ENCODE measurements at regions not wholly inside any gene's neighbourhood (a gene's known extent, or its start where the extent isn't known, plus 50 kb on each side); places are given as distances from the start of the nearest gene placed in this dataset.
A peak's percentile ranks its signal among the peaks of the same experiment; 100 is the strongest.

- TF ChIP-seq, protein P1, sequence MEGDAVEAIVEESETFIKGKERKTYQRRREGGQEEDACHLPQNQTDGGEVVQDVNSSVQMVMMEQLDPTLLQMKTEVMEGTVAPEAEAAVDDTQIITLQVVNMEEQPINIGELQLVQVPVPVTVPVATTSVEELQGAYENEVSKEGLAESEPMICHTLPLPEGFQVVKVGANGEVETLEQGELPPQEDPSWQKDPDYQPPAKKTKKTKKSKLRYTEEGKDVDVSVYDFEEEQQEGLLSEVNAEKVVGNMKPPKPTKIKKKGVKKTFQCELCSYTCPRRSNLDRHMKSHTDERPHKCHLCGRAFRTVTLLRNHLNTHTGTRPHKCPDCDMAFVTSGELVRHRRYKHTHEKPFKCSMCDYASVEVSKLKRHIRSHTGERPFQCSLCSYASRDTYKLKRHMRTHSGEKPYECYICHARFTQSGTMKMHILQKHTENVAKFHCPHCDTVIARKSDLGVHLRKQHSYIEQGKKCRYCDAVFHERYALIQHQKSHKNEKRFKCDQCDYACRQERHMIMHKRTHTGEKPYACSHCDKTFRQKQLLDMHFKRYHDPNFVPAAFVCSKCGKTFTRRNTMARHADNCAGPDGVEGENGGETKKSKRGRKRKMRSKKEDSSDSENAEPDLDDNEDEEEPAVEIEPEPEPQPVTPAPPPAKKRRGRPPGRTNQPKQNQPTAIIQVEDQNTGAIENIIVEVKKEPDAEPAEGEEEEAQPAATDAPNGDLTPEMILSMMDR (IDR thresholded peaks at IDR 0.05) = no peak
- Histone ChIP-seq H3K4me3 (peak overlapping the region; percentile 11), H3K27ac (peak overlapping the region; percentile 81 to 84)
- DNase-seq (ENCODE audit: low spot score) = no peak
Observed at GRCh38 chr13:44157606-44158005, 216.0 kb upstream of the SERP2 start.

DNA sequence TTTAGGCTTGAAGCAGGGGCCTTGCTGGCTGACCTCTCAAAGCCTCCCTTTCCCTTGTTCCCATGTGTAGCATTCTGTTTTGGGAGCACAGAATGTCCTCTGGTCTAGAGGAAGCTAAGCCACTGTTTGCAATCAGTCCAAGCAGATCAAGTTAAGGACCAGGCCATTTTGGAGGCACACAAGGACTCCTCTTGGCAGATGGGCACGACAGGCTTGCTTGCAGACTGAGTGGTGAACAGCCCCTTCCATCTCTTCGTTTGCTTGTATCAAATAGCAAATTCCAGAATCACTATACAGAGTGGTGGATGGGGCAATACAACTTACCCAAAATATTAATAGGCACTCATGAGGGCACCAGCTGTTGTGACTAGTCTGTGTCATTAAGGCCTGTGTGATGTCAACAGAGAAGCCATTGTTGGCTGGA, 215.5 kb upstream of the SERP2 start:
- Histone ChIP-seq H3K4me3 (peak overlapping the region; percentile 11), H3K27ac (peak overlapping the region; percentile 81 to 84)
- peak; percentile 78 for DNase-seq (ENCODE audit: low spot score)
- TF ChIP-seq, protein P1 (IDR thresholded peaks at IDR 0.05) = no peak

DNA sequence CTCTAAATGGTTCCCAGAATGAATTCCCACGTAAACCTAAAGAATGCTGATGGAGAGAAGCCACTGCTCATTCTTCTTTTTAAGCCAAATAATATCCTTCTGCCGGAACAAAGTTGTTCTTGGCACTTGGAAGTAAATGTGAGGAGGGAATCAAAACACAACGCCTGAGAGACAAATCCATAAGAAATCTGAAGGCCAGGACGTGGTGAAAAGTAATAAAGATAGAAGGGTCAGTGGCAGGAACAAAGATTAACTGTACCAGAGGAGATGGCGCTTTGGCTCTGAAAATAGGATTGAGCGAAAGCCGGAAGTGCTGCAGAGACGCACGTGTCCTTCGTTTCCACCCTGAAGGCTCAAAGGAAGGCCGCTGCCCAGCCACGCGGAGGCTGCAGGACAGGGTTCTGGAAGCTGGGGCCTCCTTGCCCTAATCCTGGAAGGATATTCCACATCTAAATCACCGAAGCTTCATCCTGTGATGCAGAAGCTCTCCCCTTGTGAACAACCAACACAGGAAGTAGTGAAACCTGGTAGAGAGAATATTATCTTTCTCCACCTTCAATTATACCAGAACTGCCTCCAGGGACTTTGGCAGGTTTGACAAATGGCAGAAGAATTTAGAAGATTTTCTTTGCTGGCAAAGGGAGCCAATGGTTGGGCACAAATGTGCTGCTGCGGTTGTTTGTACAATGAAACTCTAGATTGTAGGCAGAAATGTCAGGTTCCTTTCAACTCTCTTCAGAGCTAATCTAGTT, 214.6 kb upstream of the SERP2 start:
- DNase-seq (ENCODE audit: low spot score) = no peak
- TF ChIP-seq, protein P1 (IDR thresholded peaks at IDR 0.05) = no peak
- peak overlapping the region; percentile 81 to 84 for H3K27ac ChIP-seq

GRCh38 chr13:44159633-44160279, 213.9 kb upstream of the SERP2 start:
- no peak for DNase-seq (ENCODE audit: low spot score)
- H3K27ac ChIP-seq = peak overlapping the region; percentile 81 to 84

More for the DNA sequence above, 214.6 kb upstream of the SERP2 start:
- H3K4me3 ChIP-seq = peak overlapping the region; percentile 13

GRCh38 chr13:44160591-44161191, 212.9 kb upstream of the SERP2 start:
- Histone ChIP-seq H3K4me3 (no peak overlapping the region), H3K27ac (peak overlapping the region; percentile 81 to 84)
- TF ChIP-seq, protein P1 (IDR thresholded peaks at IDR 0.05) = no peak
- no peak for DNase-seq (ENCODE audit: low spot score)

More at GRCh38 chr13:44159633-44160279, 213.9 kb upstream of the SERP2 start:
- TF ChIP-seq, protein P1 (IDR thresholded peaks at IDR 0.05) = no peak
- H3K4me3 ChIP-seq = peak overlapping the region; percentile 13

DNA sequence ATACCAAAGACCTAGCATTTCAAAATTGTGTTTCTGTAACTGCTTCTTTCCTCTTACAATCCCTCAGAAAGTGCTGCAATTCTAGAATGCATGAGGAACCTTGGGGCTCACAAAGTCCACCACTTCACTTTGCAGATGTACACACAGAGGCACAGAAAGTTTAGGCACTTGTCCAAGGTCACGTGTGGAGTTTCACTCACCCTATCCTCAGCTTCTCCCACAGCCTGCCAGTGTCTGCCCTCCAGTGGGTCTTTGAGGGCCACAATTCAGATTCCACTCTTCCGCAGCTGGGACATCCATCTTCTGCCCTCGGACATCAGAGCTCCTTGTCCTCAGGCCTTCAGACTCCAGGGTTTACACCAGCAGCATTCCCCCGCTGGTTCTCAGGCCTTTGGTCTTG, 210.5 kb upstream of the SERP2 start:
- TF ChIP-seq, protein P1 (IDR thresholded peaks at IDR 0.05) = no peak
- Histone ChIP-seq H3K4me3 (no peak overlapping the region), H3K27ac (no peak overlapping the region)
- DNase-seq (ENCODE audit: low spot score) = no peak
